Neural cell (in vitro differentiated cells): ENCODE measurements at regions not wholly inside any gene's neighbourhood (a gene's known extent, or its start where the extent isn't known, plus 50 kb on each side); places are given as distances from the start of the nearest gene placed in this dataset.

Experiments used
- EZH2 ChIP-seq: fragments of 200-600, 300-800 bp; shearing (Covaris generic), sonication (generic); IDR thresholded peaks from 2 replicates; pipeline ENCODE4 v1.6.1; 2014; ENCODE audit warnings: antibody characterized with exemption, low read length, borderline replicate concordance, mild to moderate bottlenecking; ENCODE audit not compliant: insufficient read depth, poor library complexity, severe bottlenecking
- SMC3 ChIP-seq: fragments of 450-650 bp; conservative IDR thresholded peaks from 2 replicates; pipeline ENCODE4 v1.6.1; 2014; ENCODE audit warnings: antibody characterized with exemption, mild to moderate bottlenecking, moderate library complexity; ENCODE audit not compliant: poor library complexity
- TF ChIP-seq, protein P1 (sequence below): fragments of 450-650 bp; IDR thresholded peaks from 2 replicates; pipeline ENCODE4 v1.5.1; 2014; ENCODE audit warnings: antibody characterized with exemption, mild to moderate bottlenecking, moderate library complexity; ENCODE audit not compliant: poor library complexity, severe bottlenecking

DNA sequence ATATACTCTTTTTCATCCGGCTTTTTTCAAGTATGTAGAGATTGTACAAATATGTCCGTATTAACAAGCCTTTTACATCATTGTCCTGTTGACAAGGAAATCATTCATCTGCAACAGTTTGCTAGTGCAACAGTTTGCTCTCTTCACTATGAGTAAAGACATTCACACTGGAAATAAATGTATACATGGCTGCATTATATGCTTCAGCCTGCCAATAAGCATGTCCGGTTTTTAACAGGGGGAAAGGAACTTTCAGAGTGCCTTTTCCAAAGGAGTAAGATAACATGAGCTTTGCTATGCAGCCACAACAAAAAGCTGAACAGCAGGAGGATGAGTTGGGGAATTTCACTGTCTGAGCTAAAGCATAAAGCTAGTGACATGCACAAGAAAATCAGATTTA, 99.4 kb upstream of the ADTRP start:
- TF ChIP-seq, protein P1, sequence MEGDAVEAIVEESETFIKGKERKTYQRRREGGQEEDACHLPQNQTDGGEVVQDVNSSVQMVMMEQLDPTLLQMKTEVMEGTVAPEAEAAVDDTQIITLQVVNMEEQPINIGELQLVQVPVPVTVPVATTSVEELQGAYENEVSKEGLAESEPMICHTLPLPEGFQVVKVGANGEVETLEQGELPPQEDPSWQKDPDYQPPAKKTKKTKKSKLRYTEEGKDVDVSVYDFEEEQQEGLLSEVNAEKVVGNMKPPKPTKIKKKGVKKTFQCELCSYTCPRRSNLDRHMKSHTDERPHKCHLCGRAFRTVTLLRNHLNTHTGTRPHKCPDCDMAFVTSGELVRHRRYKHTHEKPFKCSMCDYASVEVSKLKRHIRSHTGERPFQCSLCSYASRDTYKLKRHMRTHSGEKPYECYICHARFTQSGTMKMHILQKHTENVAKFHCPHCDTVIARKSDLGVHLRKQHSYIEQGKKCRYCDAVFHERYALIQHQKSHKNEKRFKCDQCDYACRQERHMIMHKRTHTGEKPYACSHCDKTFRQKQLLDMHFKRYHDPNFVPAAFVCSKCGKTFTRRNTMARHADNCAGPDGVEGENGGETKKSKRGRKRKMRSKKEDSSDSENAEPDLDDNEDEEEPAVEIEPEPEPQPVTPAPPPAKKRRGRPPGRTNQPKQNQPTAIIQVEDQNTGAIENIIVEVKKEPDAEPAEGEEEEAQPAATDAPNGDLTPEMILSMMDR = no peak
- TF ChIP-seq SMC3 (no peak), EZH2 (no peak)
